ENCODE measurements at regions not wholly inside any gene's neighbourhood (a gene's known extent, or its start where the extent isn't known, plus 50 kb on each side); places are given as distances from the start of the nearest gene placed in this dataset.

- DNase-seq, result no peak
These were observed 167.9 kb upstream of the MAF start for GRCh38 chr16:79768276-79768970.

DNA sequence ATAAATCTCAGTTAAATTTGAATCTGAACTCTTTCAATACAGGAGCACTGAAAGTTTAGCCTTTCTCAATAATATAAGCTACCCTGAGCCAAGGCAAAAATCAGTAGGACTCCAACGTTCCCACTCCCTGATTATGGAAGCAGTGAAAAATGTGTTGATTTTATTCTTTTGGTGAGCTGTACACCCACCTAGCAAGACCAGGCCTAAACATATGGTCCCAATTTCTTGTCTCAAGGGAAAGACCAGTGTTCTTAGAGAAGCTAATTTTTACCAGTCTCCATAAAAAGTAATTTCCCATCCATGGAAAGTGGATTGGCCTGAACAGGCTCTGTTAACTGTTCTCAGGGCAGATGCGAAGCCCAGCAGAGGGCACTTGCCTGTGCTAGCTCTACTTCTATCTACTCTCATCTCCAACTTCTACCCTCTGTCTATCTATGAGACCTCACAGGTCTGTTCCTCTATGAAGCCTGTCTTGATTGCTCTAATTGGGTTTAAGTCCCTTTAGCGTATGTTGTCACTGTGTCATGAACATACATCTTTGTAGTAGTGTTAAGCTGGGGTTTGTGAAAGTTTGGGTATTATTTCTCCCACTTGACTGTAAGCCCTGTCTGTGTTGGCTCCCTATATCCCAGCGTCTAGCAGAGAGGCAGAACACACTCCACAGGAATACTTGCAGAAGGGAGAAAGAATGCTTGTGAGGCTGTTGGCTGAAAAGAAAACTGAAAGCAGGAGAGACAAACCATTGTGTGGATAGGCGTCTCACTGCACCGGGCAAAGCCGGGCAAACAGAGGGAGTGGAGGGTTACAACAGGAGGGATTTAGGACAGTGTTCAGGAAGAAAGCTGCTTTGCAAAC is 167.1 kb upstream of the MAF start:
- no peak for DNase-seq

DNA sequence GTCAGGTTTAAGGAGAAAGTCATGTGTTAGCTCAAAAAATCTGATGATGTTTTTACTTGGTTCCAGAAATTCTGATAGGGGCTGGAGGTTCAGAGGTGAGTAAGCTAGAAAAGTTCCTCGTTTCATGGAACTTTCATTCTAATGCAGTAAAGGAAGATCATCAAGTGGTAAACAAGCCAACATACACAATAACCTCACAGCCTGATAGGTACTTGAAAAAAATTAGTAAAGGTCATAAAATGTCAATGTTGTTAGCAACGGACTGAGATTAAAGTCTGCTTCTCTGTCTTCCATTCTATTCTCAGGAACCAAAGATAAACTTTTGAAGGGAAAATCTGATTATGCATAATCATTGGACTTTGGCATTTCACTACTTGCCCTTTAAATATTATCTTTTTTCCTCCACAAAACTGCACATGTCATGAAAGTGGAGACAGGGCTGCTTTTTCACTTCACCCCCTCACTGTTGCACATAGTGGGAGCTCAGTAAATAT is 165.4 kb upstream of the MAF start:
- no peak for DNase-seq

DNA sequence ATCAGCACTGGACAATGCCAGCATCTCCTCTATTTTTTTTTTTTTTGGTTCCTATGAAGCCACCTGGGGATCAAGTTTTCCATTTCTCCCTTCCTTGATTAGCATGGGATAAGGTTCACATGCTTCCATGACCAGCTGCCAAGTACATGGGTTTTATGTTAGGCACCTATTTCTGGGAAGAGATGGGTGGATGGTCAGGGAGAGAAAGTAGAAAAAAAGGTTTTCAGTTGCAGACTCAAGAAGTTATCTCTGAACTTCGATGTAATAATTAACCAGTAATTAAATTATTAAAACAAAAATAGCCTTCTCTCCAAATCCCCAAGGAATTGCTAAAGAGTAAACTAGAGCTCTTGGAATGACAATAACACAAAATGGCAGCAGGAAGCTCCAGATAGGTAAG is 164.9 kb upstream of the MAF start:
- no peak for DNase-seq

DNA sequence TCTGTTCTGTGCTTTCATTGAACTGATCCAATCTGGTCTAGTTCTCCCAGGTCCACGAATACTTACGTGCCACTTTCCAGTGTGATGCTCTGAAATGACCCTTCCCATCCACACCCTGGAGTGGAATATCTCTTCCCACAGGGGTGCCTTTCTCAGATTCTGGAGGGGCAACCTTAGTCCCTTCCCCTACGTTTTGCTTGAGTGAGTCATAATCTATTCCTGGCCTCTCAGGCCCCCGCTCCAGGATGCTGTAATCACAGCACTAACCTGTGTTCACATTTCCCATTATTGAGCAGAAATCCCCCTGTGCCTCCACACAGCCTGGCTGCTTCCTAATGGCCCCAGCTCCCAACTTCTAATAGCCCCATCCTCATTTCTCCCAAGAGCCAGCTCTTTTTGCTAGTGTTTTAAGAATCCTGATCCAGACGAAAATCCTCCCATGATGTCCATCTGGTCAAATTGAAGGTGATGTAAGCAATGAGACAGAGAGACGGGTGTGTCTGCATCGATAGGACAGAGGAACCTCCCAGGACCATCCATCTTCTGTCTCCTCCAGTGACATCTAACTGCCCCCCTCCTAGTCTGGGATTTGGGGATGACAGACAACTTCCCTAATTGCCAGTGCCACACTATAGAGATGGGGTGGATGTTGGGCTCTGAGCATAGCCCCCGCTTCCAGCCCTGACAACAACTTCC is 164.0 kb upstream of the MAF start:
- DNase-seq, result no peak

DNA sequence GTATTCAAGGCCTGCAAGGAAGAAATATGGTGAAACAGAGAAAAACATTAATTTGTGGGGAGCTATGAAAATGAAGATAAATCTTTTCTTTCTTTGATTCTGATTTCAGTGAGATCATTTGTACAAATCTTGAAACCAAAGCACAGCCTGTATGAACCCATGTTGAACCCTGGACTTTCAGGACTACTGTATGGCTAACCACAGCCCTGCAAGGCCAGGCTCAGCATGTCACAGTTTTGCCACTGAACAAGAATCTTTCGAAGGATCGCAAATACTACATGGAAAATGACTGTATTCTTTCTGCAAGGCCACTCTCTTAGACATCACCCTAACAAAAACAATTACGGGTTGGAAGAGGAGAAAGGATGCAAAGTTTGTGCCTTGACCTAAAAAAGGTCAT is 161.7 kb upstream of the MAF start:
- DNase-seq, result no peak

DNA sequence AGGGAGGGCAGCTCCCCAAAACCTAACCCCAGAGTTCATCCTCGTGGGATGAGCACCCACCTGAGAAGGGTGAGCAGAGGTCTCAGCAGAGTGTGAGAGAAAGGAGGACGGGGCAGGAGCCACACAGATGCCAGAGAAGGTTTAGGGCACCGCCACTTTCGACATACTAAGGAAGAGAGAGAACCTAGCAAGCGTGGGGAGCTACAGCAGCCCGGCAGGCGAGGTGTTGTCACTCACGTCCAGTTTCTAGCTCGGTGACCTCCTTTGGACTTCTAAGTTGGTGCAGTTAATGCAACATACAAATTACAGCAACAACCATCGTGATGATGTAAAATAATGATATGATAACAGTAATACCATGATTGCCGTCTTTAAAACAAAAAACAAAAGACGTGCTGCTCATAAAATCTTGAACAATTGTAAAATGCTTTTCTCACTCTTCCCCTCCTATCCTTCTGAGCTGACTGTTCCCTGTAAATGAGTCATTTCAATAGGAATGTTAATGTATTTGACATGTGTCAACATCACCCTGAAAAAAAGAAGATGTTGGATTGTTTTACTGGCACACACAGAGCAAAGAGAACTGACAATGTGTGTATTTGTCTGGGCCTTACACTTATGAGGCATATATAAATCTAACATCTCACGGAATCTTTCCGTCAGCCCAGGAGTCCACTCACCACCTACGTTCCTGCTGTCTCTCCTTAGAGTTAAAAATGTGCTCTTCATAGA is 158.2 kb upstream of the MAF start:
- no peak for DNase-seq

DNA sequence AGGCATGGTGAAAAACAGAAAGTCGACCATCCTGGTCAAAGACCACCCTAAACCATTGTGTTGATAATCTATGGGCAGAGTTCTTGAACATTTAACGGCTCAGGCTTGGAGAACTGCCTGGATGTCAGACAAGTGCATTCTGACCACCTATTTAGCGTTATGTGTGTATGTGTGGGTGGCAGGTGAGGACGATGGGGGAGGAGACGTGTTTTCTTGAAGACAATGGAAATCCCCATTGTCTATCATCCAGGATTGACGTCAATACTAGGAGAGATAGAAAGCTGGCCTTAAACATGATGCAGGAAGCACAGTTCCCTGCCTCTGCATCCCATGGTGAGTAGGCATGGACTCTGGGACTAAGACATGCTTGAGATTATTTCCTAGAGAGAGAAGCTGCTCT is 157.4 kb upstream of the MAF start:
- DNase-seq, result peak; percentile 5

GRCh38 chr16:79757163-79757562 is 156.6 kb upstream of the MAF start:
- no peak for DNase-seq

DNA sequence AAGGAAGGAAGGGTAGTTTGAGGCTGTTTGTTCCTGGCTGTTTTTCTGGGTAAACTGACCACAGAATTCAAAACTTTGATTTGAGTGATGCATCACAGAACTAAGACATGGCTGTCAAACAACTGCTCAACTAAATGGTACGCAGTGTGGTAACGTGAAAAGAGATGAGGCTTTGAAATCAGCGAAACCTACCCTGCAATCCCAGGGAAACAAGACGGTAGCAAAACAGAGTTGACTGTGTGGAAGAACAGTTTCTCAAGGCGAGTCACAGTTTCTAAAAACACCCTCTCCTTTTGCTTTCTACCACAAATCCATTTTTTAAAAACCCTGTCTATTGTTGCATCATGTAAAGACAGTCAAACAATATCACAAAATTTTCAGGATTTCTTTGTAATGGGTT is 156.0 kb upstream of the MAF start:
- DNase-seq, result no peak

- no peak for DNase-seq
These were observed 154.0 kb upstream of the MAF start for GRCh38 chr16:79754501-79754900.

DNA sequence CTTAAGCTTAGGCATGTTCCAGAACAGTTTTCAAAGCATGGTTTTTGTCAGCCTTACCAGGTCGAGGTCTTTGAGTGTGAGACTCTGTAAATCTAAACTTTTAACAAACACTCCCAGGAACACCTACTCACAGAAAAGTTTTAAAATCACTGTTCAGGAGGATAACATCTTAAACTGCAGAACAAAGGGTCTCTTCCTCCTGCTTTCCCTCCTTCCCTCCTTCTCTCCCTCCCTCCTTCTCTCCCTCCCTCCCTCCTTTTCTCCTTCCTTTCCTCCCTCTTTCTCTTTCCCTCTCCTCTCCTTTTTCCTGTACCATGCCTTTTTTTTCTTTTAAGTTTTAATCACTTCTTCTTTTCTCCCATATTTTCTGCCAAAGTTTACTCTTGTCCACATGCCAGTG is 153.5 kb upstream of the MAF start:
- no peak for DNase-seq

- DNase-seq, result no peak
These were observed 152.7 kb upstream of the MAF start for GRCh38 chr16:79753286-79753685.

GRCh38 chr16:79752396-79752795 is 151.9 kb upstream of the MAF start:
- DNase-seq, result no peak

DNA sequence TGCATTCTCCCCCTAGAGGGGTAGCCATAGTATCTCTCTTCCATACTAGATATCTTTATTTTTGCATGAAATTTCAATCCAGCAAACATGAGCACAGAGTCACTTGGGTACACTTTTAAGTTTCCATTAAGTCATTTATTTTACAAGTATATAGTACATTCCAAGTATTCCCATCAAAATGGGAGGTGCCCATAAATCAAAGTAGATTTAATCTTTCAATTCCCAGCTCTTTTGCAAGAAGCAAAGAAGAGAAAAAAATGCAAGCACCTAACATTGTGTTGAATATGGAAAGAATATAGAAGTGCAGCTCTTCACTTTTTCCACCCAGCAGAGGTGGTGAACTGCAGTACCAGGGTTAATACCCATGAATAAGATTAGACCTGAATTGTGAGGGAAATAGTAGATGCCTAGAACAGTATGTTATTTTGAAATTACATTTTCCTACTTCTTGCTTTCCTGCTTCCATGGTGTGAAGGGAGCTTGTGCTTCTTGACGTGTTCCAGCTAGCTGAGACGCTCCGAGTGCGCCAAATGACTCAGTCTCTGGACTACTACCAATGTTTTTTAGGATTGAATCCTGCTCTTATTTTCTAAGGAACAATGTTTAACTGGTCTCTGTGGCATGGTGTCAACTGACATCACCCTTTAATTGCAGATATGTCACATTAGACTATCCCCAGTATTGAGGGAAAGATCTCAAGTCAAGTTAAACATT is 151.1 kb upstream of the MAF start:
- DNase-seq, result no peak

- no peak for DNase-seq
These were observed 149.8 kb upstream of the MAF start for GRCh38 chr16:79750311-79750710.

- DNase-seq, result no peak
These were observed 148.1 kb upstream of the MAF start for GRCh38 chr16:79748629-79749028.

DNA sequence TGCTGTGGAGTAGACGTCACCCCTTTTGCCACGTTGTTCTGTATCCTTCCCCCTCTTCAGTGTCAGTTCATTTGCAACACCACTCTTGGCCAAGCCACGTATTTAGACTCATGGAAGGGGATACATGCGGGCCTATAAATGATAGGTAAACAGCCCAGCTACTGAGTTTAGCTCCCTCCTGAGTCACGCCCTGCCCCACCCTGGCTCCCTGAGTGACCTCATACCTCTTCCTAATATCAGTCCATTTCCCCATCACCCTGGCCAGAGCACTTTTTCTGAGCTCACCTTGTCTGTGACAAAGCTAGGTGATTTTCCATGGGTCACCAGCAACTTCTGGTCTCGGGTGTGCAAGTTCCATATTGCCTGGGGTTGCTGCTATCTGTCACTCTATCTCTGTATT is 147.2 kb upstream of the MAF start:
- DNase-seq, result no peak

- DNase-seq, result no peak
These were observed 139.7 kb upstream of the MAF start for GRCh38 chr16:79740252-79740651.

GRCh38 chr16:79735271-79735670 is 134.7 kb upstream of the MAF start:
- no peak for DNase-seq

DNA sequence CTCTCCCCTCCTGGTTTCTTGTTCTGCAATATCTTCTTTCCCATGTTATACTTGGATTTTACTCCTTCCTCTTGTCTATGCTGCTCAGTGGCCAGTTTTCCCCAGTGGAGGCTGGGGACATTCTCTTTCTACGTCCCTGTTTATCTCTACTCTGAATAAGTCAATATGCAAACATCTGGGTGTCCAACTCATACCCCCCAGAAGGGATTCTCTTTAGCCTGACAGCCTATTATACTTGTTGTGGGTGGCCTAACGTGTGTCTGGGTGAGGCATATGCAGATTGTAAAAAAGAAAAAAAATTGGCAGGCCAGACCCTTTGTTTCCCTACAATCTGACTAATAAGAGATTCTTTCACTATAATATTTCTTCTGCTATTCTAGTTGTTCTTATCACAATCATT is 134.2 kb upstream of the MAF start:
- DNase-seq, result no peak

- no peak for DNase-seq
These were observed 128.3 kb upstream of the MAF start for GRCh38 chr16:79728923-79729240.

Data from stimulated activated naive CD4-positive, alpha-beta T cell treated with Interleukin-2 at 50 U/mL for 16 hours (primary cell).